HEK293 (cell line): ENCODE measurements at regions not wholly inside any gene's neighbourhood (a gene's known extent, or its start where the extent isn't known, plus 50 kb on each side); places are given as distances from the start of the nearest gene placed in this dataset.

Source experiments
- CTCF ChIA-PET: fragments of 350-600 bp; formaldehyde crosslinking; extraction: SDS; loops from one replicate; lab custom pipeline; 2021; ENCODE audit warnings: antibody characterized with exemption; lab: Yijun Ruan, JAX
- POLR2A ChIA-PET: fragments of 300-600 bp; formaldehyde crosslinking; extraction: SDS; loops from one replicate; lab custom pipeline; 2020; ENCODE audit warnings: antibody characterized with exemption, inconsistent platforms; lab: Yijun Ruan, JAX
- H3K27ac ChIP-seq: fragments of 200-500 bp; sonication (Bioruptor generic); 2 replicates; pipeline ENCODE4 v1.5.1; 2014; ENCODE audit warnings: low read depth, low read length, control low read depth, inconsistent platforms; ENCODE audit errors: extremely low read depth
- H3K36me3 ChIP-seq, 2 experiments: fragments of 200-500 bp in 1 of 2; sonication (Bioruptor generic) in 1 of 2; 1 replicate in 1 of 2; 2 replicates in 1 of 2; pipeline ENCODE4 v1.5.1; 2014 to 2017; ENCODE audit warnings: inconsistent platforms in 2 of 2, low read length in 2 of 2; ENCODE audit not compliant: control insufficient read depth in 2 of 2, insufficient read depth in 1 of 2
- H3K4me1 ChIP-seq: fragments of 200-500 bp; sonication (Bioruptor generic); 2 replicates; pipeline ENCODE4 v1.5.1; 2014; ENCODE audit warnings: mild to moderate bottlenecking, low read length, inconsistent platforms; ENCODE audit not compliant: control insufficient read depth, insufficient read depth
- H3K4me3 ChIP-seq: 2 replicates; pipeline ENCODE4 v1.5.1; 2011; ENCODE audit warnings: low read depth, mild to moderate bottlenecking, control low read depth, low read length, moderate library complexity
- H3K9me3 ChIP-seq: fragments of 200-500 bp; sonication (Bioruptor generic); 2 replicates; pipeline ENCODE4 v1.5.1; 2014; ENCODE audit warnings: low read depth, low read length, inconsistent platforms; ENCODE audit not compliant: control insufficient read depth, insufficient read depth
- ELK4 ChIP-seq: IDR thresholded peaks from 2 replicates; pipeline ENCODE4 v1.6.1; 2011; ENCODE audit warnings: mild to moderate bottlenecking, low read depth, low read length, borderline replicate concordance
- FEZF1 ChIP-seq: fragments of 450-650 bp; formaldehyde crosslinking; IDR thresholded peaks from 2 replicates; pipeline ENCODE4 v1.5.1; 2016; ENCODE audit warnings: missing biosample characterization, missing genetic modification characterization
- IKZF3 ChIP-seq: fragments of 450-650 bp; IDR thresholded peaks from 2 replicates; pipeline ENCODE4 v1.5.0; 2018; ENCODE audit warnings: missing biosample characterization, mild to moderate bottlenecking, missing genetic modification characterization, moderate library complexity
- MYNN ChIP-seq: fragments of 450-650 bp; formaldehyde crosslinking; IDR thresholded peaks from 2 replicates; pipeline ENCODE4 v1.5.1; 2016; ENCODE audit warnings: missing biosample characterization, missing genetic modification characterization, borderline replicate concordance
- ZFP69B ChIP-seq: fragments of 450-650 bp; formaldehyde crosslinking; IDR thresholded peaks from 2 replicates; pipeline ENCODE4 v1.5.1; 2016; ENCODE audit warnings: missing biosample characterization, missing genetic modification characterization
- ZIC2 ChIP-seq: fragments of 450-650 bp; formaldehyde crosslinking; IDR thresholded peaks from 2 replicates; pipeline ENCODE4 v1.5.1; 2016; ENCODE audit warnings: missing biosample characterization, missing genetic modification characterization
- ZNF10 ChIP-seq: fragments of 450-650 bp; formaldehyde crosslinking; IDR thresholded peaks from 2 replicates; pipeline ENCODE4 v1.5.1; 2017; ENCODE audit warnings: missing biosample characterization, missing genetic modification characterization
- ZNF19 ChIP-seq: fragments of 450-650 bp; formaldehyde crosslinking; IDR thresholded peaks from 2 replicates; pipeline ENCODE4; 2016; ENCODE audit warnings: missing biosample characterization, missing genetic modification characterization, low read depth
- ZNF274 ChIP-seq, 2 experiments: fragments of 200-500 bp in 1 of 2; fragments of 450-650 bp in 1 of 2; sonication (Bioruptor generic) in 1 of 2; formaldehyde crosslinking in 1 of 2; IDR thresholded peaks; 2 replicates each; pipeline versions ENCODE4 v1.5.1 to v1.6.1; 2014 to 2016; ENCODE audit warnings: borderline replicate concordance in 1 of 2, inconsistent platforms in 1 of 2, low read length in 1 of 2, missing biosample characterization in 1 of 2, missing genetic modification characterization in 1 of 2
- ZNF311 ChIP-seq: fragments of 450-650 bp; formaldehyde crosslinking; IDR thresholded peaks from 2 replicates; pipeline ENCODE4 v1.5.1; 2017; ENCODE audit warnings: missing biosample characterization, missing genetic modification characterization, borderline replicate concordance
- ZNF324 ChIP-seq: fragments of 450-650 bp; formaldehyde crosslinking; IDR thresholded peaks from 2 replicates; pipeline ENCODE4 v1.5.1; 2016; ENCODE audit warnings: missing biosample characterization, missing genetic modification characterization
- ZNF426 ChIP-seq: fragments of 450-650 bp; formaldehyde crosslinking; IDR thresholded peaks from 2 replicates; pipeline ENCODE4 v1.5.1; 2017; ENCODE audit warnings: missing biosample characterization, missing genetic modification characterization, mild to moderate bottlenecking, inconsistent platforms, moderate library complexity
- ZNF518A ChIP-seq: fragments of 450-650 bp; formaldehyde crosslinking; conservative IDR thresholded peaks from 2 replicates; pipeline ENCODE4 v1.5.1; 2016; ENCODE audit warnings: low read depth, missing biosample characterization, missing genetic modification characterization
- ZNF530 ChIP-seq: fragments of 450-650 bp; formaldehyde crosslinking; IDR thresholded peaks from 2 replicates; pipeline ENCODE4 v1.5.1; 2016; ENCODE audit warnings: low read depth, missing biosample characterization, missing genetic modification characterization
- ZNF585B ChIP-seq: fragments of 450-650 bp; formaldehyde crosslinking; IDR thresholded peaks from 2 replicates; pipeline ENCODE4 v1.5.1; 2016; ENCODE audit warnings: missing biosample characterization, missing genetic modification characterization
- ZNF623 ChIP-seq: fragments of 450-650 bp; formaldehyde crosslinking; IDR thresholded peaks from 2 replicates; pipeline ENCODE4 v1.5.1; 2016; ENCODE audit warnings: missing biosample characterization, missing genetic modification characterization
- TF ChIP-seq, protein P1 (sequence below): fragments of 450-650 bp; formaldehyde crosslinking; IDR thresholded peaks from 2 replicates; pipeline ENCODE4 v1.5.1; 2016; ENCODE audit warnings: missing biosample characterization, missing genetic modification characterization, borderline replicate concordance
- TF ChIP-seq, protein P2 (sequence below): fragments of 450-650 bp; formaldehyde crosslinking; IDR thresholded peaks from 2 replicates; pipeline ENCODE4 v1.5.1; 2016; ENCODE audit warnings: missing biosample characterization, missing genetic modification characterization, borderline replicate concordance

GRCh38 chrX:40331353-40331752 lies 233.6 kb upstream of the BCOR start:
- ChIA-PET POLR2A (no interaction called here), CTCF (no interaction called here)
- Histone ChIP-seq H3K4me1 (no peaks in the 10 kb centered on the region), H3K36me3 (no peaks in the 10 kb centered on the region), H3K9me3 (no peaks in the 10 kb centered on the region), H3K4me3 (no peak overlapping the region), H3K27ac (no peak overlapping the region)
- TF ChIP-seq ZNF518A (tag by site-specific recombination): no peak
- TF ChIP-seq ZIC2: no peak
- no peak for TF ChIP-seq ZNF530 (tag by site-specific recombination)
- TF ChIP-seq ZNF585B (tag by site-specific recombination): no peak
- TF ChIP-seq MYNN (tag by site-specific recombination): no peak
- TF ChIP-seq ZNF19 (tag by site-specific recombination): no peak
- peak; percentile 96 for TF ChIP-seq ZNF10 (tag by site-specific recombination)

DNA sequence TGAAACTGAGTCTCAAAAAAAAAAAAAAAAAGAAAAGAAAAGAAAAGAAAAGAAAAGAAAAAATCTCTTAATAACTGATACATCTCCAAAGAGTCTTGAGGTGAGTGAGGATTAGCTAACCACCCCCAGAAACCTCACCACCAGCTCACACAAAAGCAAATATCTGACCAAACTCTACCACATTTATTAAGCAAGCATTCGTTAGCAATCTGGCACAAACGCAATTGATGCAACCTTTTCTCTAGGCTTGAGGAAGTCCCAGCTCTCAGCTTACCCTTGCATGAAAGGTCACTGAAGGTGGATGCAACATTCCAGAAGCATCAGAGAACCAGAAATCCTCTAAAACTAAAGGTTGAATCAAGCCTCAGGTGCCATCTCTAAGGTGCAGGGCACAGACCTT lies 231.9 kb upstream of the BCOR start:
- TF ChIP-seq ELK4 (no peak), ZNF311 (tag by site-specific recombination) (no peak)
- CTCF ChIA-PET: no interaction called here
- H3K27ac ChIP-seq: no peak overlapping the region
- H3K4me3 ChIP-seq: no peak overlapping the region
- H3K4me1 ChIP-seq: no peaks in the 10 kb centered on the region
- POLR2A ChIA-PET: no interaction called here
- H3K36me3 ChIP-seq: no peaks in the 10 kb centered on the region
- H3K9me3 ChIP-seq: no peaks in the 10 kb centered on the region

GRCh38 chrX:40327085-40327484 lies 229.3 kb upstream of the BCOR start:
- ChIA-PET POLR2A (no interaction called here), CTCF (interaction anchor here (0.5 to 0.6 kb wide), 2 partner anchors 18 to 100 kb away, joined by 3 to 7 read pairs; no protein-coding TSS in a partner anchor)
- no peaks in the 10 kb centered on the region for H3K36me3 ChIP-seq
- no peak overlapping the region for H3K4me3 ChIP-seq
- H3K27ac ChIP-seq: no peak overlapping the region
- no peaks in the 10 kb centered on the region for H3K4me1 ChIP-seq
- no peaks in the 10 kb centered on the region for H3K9me3 ChIP-seq
- TF ChIP-seq ZNF426 (no peak), FEZF1 (tag by site-specific recombination) (no peak), ZNF274 (IDR thresholded peaks at IDR 0.05; ENCODE audit: low read length) (no peak), ZNF274 (tag by site-specific recombination; IDR thresholded peaks at IDR 0.05; ENCODE audit: borderline replicate concordance) (no peak), ZNF324 (tag by site-specific recombination) (no peak), ZFP69B (tag by site-specific recombination) (no peak), IKZF3 (tag by site-specific recombination) (no peak), ZNF623 (tag by site-specific recombination) (no peak)
- TF ChIP-seq, protein P1, sequence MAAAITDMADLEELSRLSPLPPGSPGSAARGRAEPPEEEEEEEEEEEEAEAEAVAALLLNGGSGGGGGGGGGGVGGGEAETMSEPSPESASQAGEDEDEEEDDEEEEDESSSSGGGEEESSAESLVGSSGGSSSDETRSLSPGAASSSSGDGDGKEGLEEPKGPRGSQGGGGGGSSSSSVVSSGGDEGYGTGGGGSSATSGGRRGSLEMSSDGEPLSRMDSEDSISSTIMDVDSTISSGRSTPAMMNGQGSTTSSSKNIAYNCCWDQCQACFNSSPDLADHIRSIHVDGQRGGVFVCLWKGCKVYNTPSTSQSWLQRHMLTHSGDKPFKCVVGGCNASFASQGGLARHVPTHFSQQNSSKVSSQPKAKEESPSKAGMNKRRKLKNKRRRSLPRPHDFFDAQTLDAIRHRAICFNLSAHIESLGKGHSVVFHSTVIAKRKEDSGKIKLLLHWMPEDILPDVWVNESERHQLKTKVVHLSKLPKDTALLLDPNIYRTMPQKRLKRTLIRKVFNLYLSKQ (tag by site-specific recombination): no peak
- TF ChIP-seq, protein P2, sequence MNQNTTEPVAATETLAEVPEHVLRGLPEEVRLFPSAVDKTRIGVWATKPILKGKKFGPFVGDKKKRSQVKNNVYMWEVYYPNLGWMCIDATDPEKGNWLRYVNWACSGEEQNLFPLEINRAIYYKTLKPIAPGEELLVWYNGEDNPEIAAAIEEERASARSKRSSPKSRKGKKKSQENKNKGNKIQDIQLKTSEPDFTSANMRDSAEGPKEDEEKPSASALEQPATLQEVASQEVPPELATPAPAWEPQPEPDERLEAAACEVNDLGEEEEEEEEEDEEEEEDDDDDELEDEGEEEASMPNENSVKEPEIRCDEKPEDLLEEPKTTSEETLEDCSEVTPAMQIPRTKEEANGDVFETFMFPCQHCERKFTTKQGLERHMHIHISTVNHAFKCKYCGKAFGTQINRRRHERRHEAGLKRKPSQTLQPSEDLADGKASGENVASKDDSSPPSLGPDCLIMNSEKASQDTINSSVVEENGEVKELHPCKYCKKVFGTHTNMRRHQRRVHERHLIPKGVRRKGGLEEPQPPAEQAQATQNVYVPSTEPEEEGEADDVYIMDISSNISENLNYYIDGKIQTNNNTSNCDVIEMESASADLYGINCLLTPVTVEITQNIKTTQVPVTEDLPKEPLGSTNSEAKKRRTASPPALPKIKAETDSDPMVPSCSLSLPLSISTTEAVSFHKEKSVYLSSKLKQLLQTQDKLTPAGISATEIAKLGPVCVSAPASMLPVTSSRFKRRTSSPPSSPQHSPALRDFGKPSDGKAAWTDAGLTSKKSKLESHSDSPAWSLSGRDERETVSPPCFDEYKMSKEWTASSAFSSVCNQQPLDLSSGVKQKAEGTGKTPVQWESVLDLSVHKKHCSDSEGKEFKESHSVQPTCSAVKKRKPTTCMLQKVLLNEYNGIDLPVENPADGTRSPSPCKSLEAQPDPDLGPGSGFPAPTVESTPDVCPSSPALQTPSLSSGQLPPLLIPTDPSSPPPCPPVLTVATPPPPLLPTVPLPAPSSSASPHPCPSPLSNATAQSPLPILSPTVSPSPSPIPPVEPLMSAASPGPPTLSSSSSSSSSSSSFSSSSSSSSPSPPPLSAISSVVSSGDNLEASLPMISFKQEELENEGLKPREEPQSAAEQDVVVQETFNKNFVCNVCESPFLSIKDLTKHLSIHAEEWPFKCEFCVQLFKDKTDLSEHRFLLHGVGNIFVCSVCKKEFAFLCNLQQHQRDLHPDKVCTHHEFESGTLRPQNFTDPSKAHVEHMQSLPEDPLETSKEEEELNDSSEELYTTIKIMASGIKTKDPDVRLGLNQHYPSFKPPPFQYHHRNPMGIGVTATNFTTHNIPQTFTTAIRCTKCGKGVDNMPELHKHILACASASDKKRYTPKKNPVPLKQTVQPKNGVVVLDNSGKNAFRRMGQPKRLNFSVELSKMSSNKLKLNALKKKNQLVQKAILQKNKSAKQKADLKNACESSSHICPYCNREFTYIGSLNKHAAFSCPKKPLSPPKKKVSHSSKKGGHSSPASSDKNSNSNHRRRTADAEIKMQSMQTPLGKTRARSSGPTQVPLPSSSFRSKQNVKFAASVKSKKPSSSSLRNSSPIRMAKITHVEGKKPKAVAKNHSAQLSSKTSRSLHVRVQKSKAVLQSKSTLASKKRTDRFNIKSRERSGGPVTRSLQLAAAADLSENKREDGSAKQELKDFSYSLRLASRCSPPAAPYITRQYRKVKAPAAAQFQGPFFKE (tag by site-specific recombination): no peak
